H9 (cell line): ENCODE measurements at regions not wholly inside any gene's neighbourhood (a gene's known extent, or its start where the extent isn't known, plus 50 kb on each side); places are given as distances from the start of the nearest gene placed in this dataset.

Experiments used
- DNase-seq: peaks from one replicate; pipeline ENCODE4 v3.0.0-alpha.2; 2017
- H2AFZ ChIP-seq: one replicate; pipeline ENCODE4 v1.6.1; 2013; ENCODE audit warnings: mild to moderate bottlenecking, low read length, control low read depth, moderate library complexity
- H2AK5ac ChIP-seq: 2 replicates; pipeline ENCODE4 v1.6.1; 2013; ENCODE audit warnings: low read length, control low read depth, mixed read lengths; ENCODE audit not compliant: insufficient read length
- H2BK120ac ChIP-seq: one replicate; pipeline ENCODE4 v1.6.1; 2013; ENCODE audit warnings: low read depth, mild to moderate bottlenecking, low read length, control low read depth, inconsistent platforms; ENCODE audit not compliant: poor library complexity, severe bottlenecking
- H2BK12ac ChIP-seq: 2 replicates; pipeline ENCODE4 v1.6.1; 2013; ENCODE audit warnings: low read length, control low read depth, mixed read lengths, low read depth; ENCODE audit not compliant: insufficient read length
- H2BK15ac ChIP-seq: 2 replicates; pipeline ENCODE4 v1.6.1; 2013; ENCODE audit warnings: low read depth, low read length, control low read depth
- H2BK20ac ChIP-seq: one replicate; pipeline ENCODE4 v1.6.1; 2013; ENCODE audit warnings: low read depth, mild to moderate bottlenecking, low read length, control low read depth, inconsistent platforms; ENCODE audit not compliant: poor library complexity, severe bottlenecking
- H2BK5ac ChIP-seq: 2 replicates; pipeline ENCODE4 v1.6.1; 2013; ENCODE audit warnings: low read length, control low read depth, mixed read lengths; ENCODE audit not compliant: insufficient read length
- H3K14ac ChIP-seq: 2 replicates; pipeline ENCODE4 v1.6.1; 2013; ENCODE audit warnings: low read length, control low read depth; ENCODE audit not compliant: insufficient read depth
- H3K18ac ChIP-seq: 2 replicates; pipeline ENCODE4 v1.6.1; 2013; ENCODE audit warnings: low read depth, mild to moderate bottlenecking, mixed read lengths, low read length, control low read depth; ENCODE audit not compliant: insufficient read length
- H3K23ac ChIP-seq: 2 replicates; pipeline ENCODE4 v1.6.1; 2013; ENCODE audit warnings: low read length, control low read depth, mixed read lengths, low read depth; ENCODE audit not compliant: insufficient read length
- H3K23me2 ChIP-seq: 2 replicates; pipeline ENCODE4 v1.6.1; 2013; ENCODE audit warnings: low read depth, mild to moderate bottlenecking, mixed read lengths, low read length, control low read depth; ENCODE audit not compliant: insufficient read length, poor library complexity, severe bottlenecking
- H3K27ac ChIP-seq: 2 replicates; pipeline ENCODE4 v1.5.1; 2013; ENCODE audit warnings: low read length, control low read depth, mixed read lengths, low read depth; ENCODE audit not compliant: insufficient read length
- H3K27me3 ChIP-seq: 2 replicates; pipeline ENCODE4 v1.6.1; 2013; ENCODE audit warnings: low read length, control low read depth, inconsistent platforms; ENCODE audit not compliant: insufficient read depth
- H3K4ac ChIP-seq: 2 replicates; pipeline ENCODE4 v1.6.1; 2013; ENCODE audit warnings: low read depth, mild to moderate bottlenecking, control low read depth, inconsistent platforms, low read length, moderate library complexity
- H3K4me1 ChIP-seq: 2 replicates; pipeline ENCODE4 v1.6.1; 2013; ENCODE audit warnings: low read length, control low read depth, inconsistent platforms; ENCODE audit not compliant: insufficient read depth
- H3K4me2 ChIP-seq: 2 replicates; pipeline ENCODE4 v1.6.1; 2013; ENCODE audit warnings: low read length, control low read depth, mixed read lengths; ENCODE audit not compliant: insufficient read length, insufficient read depth
- H3K56ac ChIP-seq: 2 replicates; pipeline ENCODE4 v1.6.1; 2013; ENCODE audit warnings: low read depth, mild to moderate bottlenecking, mixed read lengths, low read length, control low read depth; ENCODE audit not compliant: insufficient read length
- H3K79me1 ChIP-seq: 2 replicates; pipeline ENCODE4 v1.6.1; 2013; ENCODE audit warnings: low read depth, mild to moderate bottlenecking, moderate library complexity, low read length, control low read depth, inconsistent platforms; ENCODE audit not compliant: insufficient read depth, poor library complexity, severe bottlenecking
- H3K79me2 ChIP-seq: 2 replicates; pipeline ENCODE4 v1.6.1; 2013; ENCODE audit warnings: low read length, control low read depth, inconsistent platforms; ENCODE audit not compliant: insufficient read depth
- H3K9ac ChIP-seq: 2 replicates; pipeline ENCODE4 v1.6.1; 2013; ENCODE audit warnings: low read length, control low read depth, mixed read lengths; ENCODE audit not compliant: insufficient read length; ENCODE audit errors: extremely low read depth
- H3K9me3 ChIP-seq: one replicate; pipeline ENCODE4 v1.6.1; 2013; ENCODE audit warnings: low read depth, low read length, inconsistent platforms; ENCODE audit not compliant: control insufficient read depth
- H3T11ph ChIP-seq: one replicate; pipeline ENCODE4 v1.6.1; 2013; ENCODE audit warnings: mild to moderate bottlenecking, low read length, control low read depth, inconsistent platforms
- H4K20me1 ChIP-seq: one replicate; pipeline ENCODE4 v1.6.1; 2013; ENCODE audit not compliant: control insufficient read depth, insufficient read length, insufficient read depth
- H4K5ac ChIP-seq: 2 replicates; pipeline ENCODE4 v1.6.1; 2013; ENCODE audit warnings: low read depth, mild to moderate bottlenecking, mixed read lengths, low read length, control low read depth; ENCODE audit not compliant: insufficient read length
- H4K8ac ChIP-seq: replicated peaks from 2 replicates; pipeline ENCODE4 v1.6.1; 2013; ENCODE audit warnings: low read length, control low read depth, mixed read lengths, low read depth; ENCODE audit not compliant: insufficient read length
- H4K91ac ChIP-seq: 2 replicates; pipeline ENCODE4 v1.6.1; 2013; ENCODE audit warnings: low read depth, mild to moderate bottlenecking, moderate library complexity, mixed read lengths, low read length, control low read depth; ENCODE audit not compliant: insufficient read length
- H3K27ac Mint-ChIP-seq, 3 experiments: 2 replicates in 2 of 3; 3 replicates in 1 of 3; pipeline ENCODE4 v1.8.0; 2020 to 2021; ENCODE audit warnings: mixed read lengths in 3 of 3, mild to moderate bottlenecking in 1 of 3, moderate library complexity in 1 of 3
- H3K27me3 Mint-ChIP-seq: 2 replicates; pipeline ENCODE4 v1.8.0; 2021; ENCODE audit warnings: low read depth, mild to moderate bottlenecking, moderate library complexity, mixed read lengths
- H3K36me3 Mint-ChIP-seq, 3 experiments: 2 replicates in 2 of 3; 3 replicates in 1 of 3; pipeline ENCODE4 v1.8.0; 2020 to 2021; ENCODE audit warnings: low read depth in 3 of 3, mixed read lengths in 3 of 3; ENCODE audit not compliant: insufficient read depth in 1 of 3
- H3K4me1 Mint-ChIP-seq, 2 experiments: 2 replicates each; pipeline ENCODE4 v1.8.0; 2020; ENCODE audit warnings: mixed read lengths in 2 of 2
- H3K4me3 Mint-ChIP-seq, 2 experiments: 2 replicates in 1 of 2; 3 replicates in 1 of 2; pipeline ENCODE4 v1.8.0; 2020 to 2021; ENCODE audit warnings: mild to moderate bottlenecking in 2 of 2, mixed read lengths in 2 of 2, moderate library complexity in 1 of 2
- H3K9me3 Mint-ChIP-seq, 2 experiments: 2 replicates in 1 of 2; 3 replicates in 1 of 2; pipeline ENCODE4 v1.8.0; 2020; ENCODE audit warnings: mild to moderate bottlenecking in 2 of 2, mixed read lengths in 2 of 2, moderate library complexity in 1 of 2
- CTCF ChIP-seq: fragments of 200-600 bp; sonication (generic); conservative IDR thresholded peaks from 3 replicates; pipeline ENCODE4 v1.8.0; 2021; ENCODE audit warnings: antibody characterized with exemption, mild to moderate bottlenecking
- WGBS: extraction: QIAGEN DNeasy Blood & Tissue Kit; methylation state at CpG from one replicate; pipeline ENCODE4 v1.1.7; 2013; ENCODE audit warnings: missing lambda C conversion rate, low lambda C conversion rate, mixed read lengths; ENCODE audit not compliant: insufficient read length; ENCODE audit errors: extremely low coverage; 5-methylcytosine and 5-hydroxymethylcytosine counted together

- Histone ChIP-seq H3K23ac (no peak overlapping the region), H4K8ac (no peak overlapping the region), H2BK120ac (no peak overlapping the region), H4K91ac (no peak overlapping the region), H3K9ac (no peak overlapping the region), H4K5ac (no peak overlapping the region), H3K18ac (no peak overlapping the region), H3K79me1 (no peaks in the 10 kb centered on the region), H2BK12ac (no peak overlapping the region), H3K4ac (no peak overlapping the region), H3K9me3 (no peaks in the 10 kb centered on the region), H2BK20ac (no peak overlapping the region), H2AFZ (no peak overlapping the region), H3K27me3 (no peaks in the 10 kb centered on the region), H2AK5ac (no peak overlapping the region), H3K23me2 (no peaks in the 10 kb centered on the region), H2BK5ac (no peak overlapping the region), H3K4me2 (no peak overlapping the region), H3K4me1 (peaks cover 2% of the 10 kb centered on the region; the same call in 1 of the 2 replicates), H3T11ph (no peak overlapping the region), H3K14ac (no peak overlapping the region), H2BK15ac (no peak overlapping the region), H3K56ac (no peak overlapping the region), H3K79me2 (no peaks in the 10 kb centered on the region), H3K27ac (no peak overlapping the region), H4K20me1 (no peaks in the 10 kb centered on the region)
- DNase-seq, result no peak
- no peak for TF ChIP-seq CTCF
- H3K27ac Mint-ChIP-seq, result no peak overlapping the region
- H3K4me3 Mint-ChIP-seq, result no peak overlapping the region
- H3K36me3 Mint-ChIP-seq, result no peaks in the 10 kb centered on the region
- peaks cover 18 to 22% of the 10 kb centered on the region in 2 experiments for H3K4me1 Mint-ChIP-seq
- H3K9me3 Mint-ChIP-seq, result no peaks in the 10 kb centered on the region
- no CpG with 5 or more reads among the region's 9 CpGs for WGBS
- peaks cover 50% of the 10 kb centered on the region for H3K27me3 Mint-ChIP-seq
Observed at GRCh38 chr11:115613986-115614632, 109.9 kb upstream of the CADM1 start.
